Lower lobe of right lung (tissue), 2 donors: ENCODE measurements at regions not wholly inside any gene's neighbourhood (a gene's known extent, or its start where the extent isn't known, plus 50 kb on each side); places are given as distances from the start of the nearest gene placed in this dataset.

Source experiments
- ATAC-seq, 2 donors: fragments of 200-7000 bp; cut with Tn5 transposase; one replicate each; pipeline ENCODE4 v1.9.1; 2020 to 2022; ENCODE audit warnings: mild to moderate bottlenecking in 2 of 2, moderate library complexity in 2 of 2
- DNase-seq: peaks from one replicate; pipeline ENCODE4 v3.0.0-alpha.2; 2020
- H3K27ac ChIP-seq: fragments of 200-600 bp; one replicate; pipeline ENCODE4 v1.8.0; 2022
- H3K27me3 ChIP-seq: fragments of 200-600 bp; one replicate; pipeline ENCODE4 v1.8.0; 2022; ENCODE audit warnings: low read depth
- H3K36me3 ChIP-seq: fragments of 200-600 bp; one replicate; pipeline ENCODE4 v1.8.0; 2022; ENCODE audit warnings: mild to moderate bottlenecking
- H3K4me1 ChIP-seq: fragments of 200-600 bp; one replicate; pipeline ENCODE4 v1.8.0; 2022
- H3K4me3 ChIP-seq: fragments of 200-600 bp; one replicate; pipeline ENCODE4 v1.8.0; 2022; ENCODE audit warnings: mild to moderate bottlenecking
- H3K9me3 ChIP-seq: fragments of 200-600 bp; one replicate; pipeline ENCODE4 v1.8.0; 2022
- intact Hi-C: fragments of 100-400 bp; cut with DNase I; formaldehyde crosslinking; loops from one replicate; pipeline ENCODE4 v1.11.0; 2022
- TF ChIP-seq, protein P1 (sequence below): fragments of 200-600 bp; IDR thresholded peaks from one replicate; pipeline ENCODE4 v1.8.0; 2022; ENCODE audit warnings: antibody characterized with exemption, mild to moderate bottlenecking
- donor health status: DM: no; HTN: yes; CAD: no; lungs with severe emphysema.

DNA sequence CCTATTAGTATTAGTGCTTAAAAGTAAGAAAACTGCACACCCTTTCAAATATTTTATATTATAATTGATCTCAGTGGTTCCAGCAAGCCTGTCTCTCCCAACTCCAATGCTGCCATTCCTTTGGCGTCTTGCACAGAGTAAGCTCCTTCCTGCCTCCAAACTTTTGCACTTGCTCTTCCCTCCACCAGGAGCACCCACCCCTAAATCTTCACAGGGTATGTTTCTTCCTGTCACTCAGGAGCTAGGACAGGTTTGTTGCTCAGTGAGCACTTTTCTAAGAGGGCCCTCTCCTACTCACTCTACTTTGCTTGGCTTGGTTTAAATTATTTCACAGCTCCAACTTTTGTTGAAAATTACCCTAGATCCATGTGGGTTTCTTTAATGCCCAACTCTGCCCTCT, 189.1 kb upstream of the ADRA1B start:
- Histone ChIP-seq H3K36me3 (no peaks in the 10 kb centered on the region), H3K9me3 (no peaks in the 10 kb centered on the region), H3K27me3 (no peaks in the 10 kb centered on the region), H3K4me3 (no peak overlapping the region), H3K27ac (no peak overlapping the region), H3K4me1 (no peaks in the 10 kb centered on the region)
- intact Hi-C loops = no loop called here
- no peak for ATAC-seq
- TF ChIP-seq, protein P1, sequence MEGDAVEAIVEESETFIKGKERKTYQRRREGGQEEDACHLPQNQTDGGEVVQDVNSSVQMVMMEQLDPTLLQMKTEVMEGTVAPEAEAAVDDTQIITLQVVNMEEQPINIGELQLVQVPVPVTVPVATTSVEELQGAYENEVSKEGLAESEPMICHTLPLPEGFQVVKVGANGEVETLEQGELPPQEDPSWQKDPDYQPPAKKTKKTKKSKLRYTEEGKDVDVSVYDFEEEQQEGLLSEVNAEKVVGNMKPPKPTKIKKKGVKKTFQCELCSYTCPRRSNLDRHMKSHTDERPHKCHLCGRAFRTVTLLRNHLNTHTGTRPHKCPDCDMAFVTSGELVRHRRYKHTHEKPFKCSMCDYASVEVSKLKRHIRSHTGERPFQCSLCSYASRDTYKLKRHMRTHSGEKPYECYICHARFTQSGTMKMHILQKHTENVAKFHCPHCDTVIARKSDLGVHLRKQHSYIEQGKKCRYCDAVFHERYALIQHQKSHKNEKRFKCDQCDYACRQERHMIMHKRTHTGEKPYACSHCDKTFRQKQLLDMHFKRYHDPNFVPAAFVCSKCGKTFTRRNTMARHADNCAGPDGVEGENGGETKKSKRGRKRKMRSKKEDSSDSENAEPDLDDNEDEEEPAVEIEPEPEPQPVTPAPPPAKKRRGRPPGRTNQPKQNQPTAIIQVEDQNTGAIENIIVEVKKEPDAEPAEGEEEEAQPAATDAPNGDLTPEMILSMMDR = no peak
- no peak for DNase-seq

DNA sequence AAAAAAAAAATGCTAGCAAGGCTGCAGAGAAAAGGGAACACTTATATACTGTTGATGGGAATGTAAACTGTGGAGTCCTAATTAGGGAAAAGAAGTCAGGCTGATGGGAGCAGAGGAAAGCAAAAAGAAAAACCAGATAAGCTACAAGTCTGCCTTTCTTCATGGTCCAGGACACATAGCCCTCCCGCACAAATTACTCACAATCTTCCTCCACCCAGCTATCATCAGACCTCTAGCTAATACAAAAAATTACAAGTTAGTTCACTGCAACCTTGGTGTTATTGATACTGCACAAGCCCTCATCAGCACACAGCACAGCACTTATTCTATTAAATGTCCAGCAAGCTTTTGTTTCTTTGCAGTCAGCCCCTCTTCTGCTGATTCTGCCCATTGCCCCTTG, 186.0 kb upstream of the ADRA1B start:
- ATAC-seq = no peak

DNA sequence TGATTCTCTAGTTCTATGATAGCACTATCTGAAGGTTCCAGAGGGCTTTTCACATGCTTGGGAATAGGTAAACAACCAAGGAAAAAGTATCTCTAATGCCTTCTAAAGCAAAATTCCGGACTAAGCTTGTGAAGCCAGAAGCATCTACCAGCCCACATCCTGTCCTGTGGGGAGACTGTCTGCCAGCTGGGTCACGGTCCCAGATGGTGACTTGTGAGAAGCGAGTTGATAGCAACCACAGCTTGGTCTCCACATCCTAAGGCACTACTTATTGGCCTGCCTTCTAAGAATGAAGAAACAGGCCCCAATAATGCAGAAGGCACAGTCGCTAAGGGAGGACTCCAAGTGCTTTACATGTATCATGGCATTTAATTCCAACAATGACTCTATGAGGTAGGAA, 184.1 kb upstream of the ADRA1B start:
- TF ChIP-seq, protein P1 = no peak
- H3K27me3 ChIP-seq = no peaks in the 10 kb centered on the region
- intact Hi-C loops = no loop called here
- no peak for DNase-seq
- ATAC-seq = no peak
- H3K36me3 ChIP-seq = no peaks in the 10 kb centered on the region
- no peak overlapping the region for H3K27ac ChIP-seq
- no peak overlapping the region for H3K4me3 ChIP-seq
- no peaks in the 10 kb centered on the region for H3K4me1 ChIP-seq
- H3K9me3 ChIP-seq = no peaks in the 10 kb centered on the region

More for the DNA sequence above, 186.0 kb upstream of the ADRA1B start:
- intact Hi-C loops = no loop called here
- no peaks in the 10 kb centered on the region for H3K9me3 ChIP-seq
- no peaks in the 10 kb centered on the region for H3K27me3 ChIP-seq
- TF ChIP-seq, protein P1 = no peak
- H3K4me1 ChIP-seq = no peaks in the 10 kb centered on the region
- DNase-seq = no peak
- H3K4me3 ChIP-seq = no peak overlapping the region
- no peaks in the 10 kb centered on the region for H3K36me3 ChIP-seq
- no peak overlapping the region for H3K27ac ChIP-seq

DNA sequence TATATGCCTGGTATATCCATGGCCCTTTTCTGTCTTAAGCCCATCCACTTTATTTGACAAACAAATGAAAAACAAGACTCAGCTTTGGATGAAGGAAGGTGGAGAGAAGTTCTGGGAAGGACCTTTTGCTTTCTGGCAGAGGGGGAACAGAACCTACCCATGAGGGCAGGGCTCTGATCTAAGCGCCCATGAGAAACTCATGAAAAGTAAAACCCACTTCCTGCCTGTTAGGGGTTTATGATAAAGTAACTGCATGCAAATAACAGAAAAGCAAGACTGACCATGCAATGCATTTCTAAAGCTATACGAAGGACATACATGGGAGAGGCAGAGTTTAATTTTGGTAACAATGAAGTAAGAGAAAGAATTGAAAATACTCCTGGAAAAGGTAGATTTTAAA, 181.9 kb upstream of the ADRA1B start:
- Histone ChIP-seq H3K27ac (no peak overlapping the region), H3K4me3 (no peak overlapping the region), H3K27me3 (no peaks in the 10 kb centered on the region), H3K36me3 (no peaks in the 10 kb centered on the region), H3K4me1 (no peaks in the 10 kb centered on the region), H3K9me3 (no peaks in the 10 kb centered on the region)
- ATAC-seq (no peak), DNase-seq (no peak)
- TF ChIP-seq, protein P1 = no peak
- intact Hi-C loops = no loop called here

DNA sequence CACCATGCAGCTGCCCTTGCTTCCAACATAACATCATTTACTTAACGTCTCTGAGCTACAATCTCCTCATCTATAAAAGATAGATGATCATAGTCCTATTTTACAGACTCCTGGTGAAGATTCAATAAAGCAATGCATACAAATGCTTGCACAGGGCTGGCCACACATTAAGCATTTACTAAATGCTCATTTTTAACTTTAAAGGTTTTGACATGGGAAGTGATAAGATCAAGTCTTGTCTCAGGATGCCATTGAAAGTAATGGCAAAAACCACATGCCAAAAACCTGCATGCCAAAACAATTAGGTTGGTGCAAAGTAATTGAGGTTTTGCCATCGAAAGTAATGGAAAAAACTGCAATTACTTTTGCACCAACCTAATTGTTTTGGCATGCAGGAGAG, 181.2 kb upstream of the ADRA1B start:
- Histone ChIP-seq H3K27me3 (no peaks in the 10 kb centered on the region), H3K36me3 (no peaks in the 10 kb centered on the region), H3K4me1 (no peaks in the 10 kb centered on the region), H3K27ac (no peak overlapping the region), H3K9me3 (no peaks in the 10 kb centered on the region), H3K4me3 (no peak overlapping the region)
- no peak for ATAC-seq
- DNase-seq = no peak
- TF ChIP-seq, protein P1 = no peak
- intact Hi-C loops = no loop called here
